Neural progenitor cell (in vitro differentiated cells): ENCODE measurements at regions not wholly inside any gene's neighbourhood (a gene's known extent, or its start where the extent isn't known, plus 50 kb on each side); places are given as distances from the start of the nearest gene placed in this dataset.

Experiments used
- DNase-seq: peaks from one replicate; pipeline ENCODE4 v3.0.0-alpha.2; 2016; ENCODE audit warnings: low spot score
- H2AFZ ChIP-seq: fragments of 200-600 bp; sonication (generic); replicated peaks from 2 replicates; pipeline ENCODE4 v1.6.1; 2016; ENCODE audit warnings: antibody characterized with exemption
- H3F3A ChIP-seq: fragments of 200-600 bp; sonication (generic); 2 replicates; pipeline ENCODE4 v1.6.1; 2016; ENCODE audit warnings: antibody characterized with exemption, low read depth
- H3K27ac ChIP-seq: fragments of 200-600 bp; sonication (generic); 2 replicates; pipeline ENCODE4 v1.5.1; 2016; ENCODE audit warnings: mild to moderate bottlenecking
- H3K27me3 ChIP-seq: fragments of 200-600 bp; sonication (generic); 2 replicates; pipeline ENCODE4 v1.6.1; 2016; ENCODE audit warnings: mild to moderate bottlenecking, moderate library complexity
- H3K36me3 ChIP-seq: fragments of 200-600 bp; sonication (generic); 2 replicates; pipeline ENCODE4 v1.5.1; 2016
- H3K4me1 ChIP-seq: fragments of 200-600 bp; sonication (generic); 2 replicates; pipeline ENCODE4 v1.6.1; 2016; ENCODE audit warnings: mixed run types
- H3K4me2 ChIP-seq: fragments of 200-600 bp; sonication (generic); 2 replicates; pipeline ENCODE4 v1.6.1; 2016
- H3K4me3 ChIP-seq: fragments of 200-600 bp; sonication (generic); 2 replicates; pipeline ENCODE4 v1.5.1; 2016
- H3K79me2 ChIP-seq: fragments of 200-600 bp; sonication (generic); 2 replicates; pipeline ENCODE4 v1.6.1; 2016; ENCODE audit warnings: low read depth
- H3K9ac ChIP-seq: fragments of 200-600 bp; sonication (generic); 2 replicates; pipeline ENCODE4 v1.6.1; 2016
- H3K9me3 ChIP-seq: fragments of 200-600 bp; sonication (generic); 2 replicates; pipeline ENCODE4 v1.5.1; 2016; ENCODE audit warnings: low read depth
- H4K20me1 ChIP-seq: fragments of 200-600 bp; sonication (generic); 2 replicates; pipeline ENCODE4 v1.6.1; 2016; ENCODE audit warnings: low read depth
- H3K27ac Mint-ChIP-seq: 3 replicates; pipeline ENCODE4 v1.8.0; 2021; ENCODE audit warnings: mixed read lengths
- H3K27me3 Mint-ChIP-seq: 2 replicates; pipeline ENCODE4 v1.8.0; 2022; ENCODE audit warnings: low read depth, mild to moderate bottlenecking, inconsistent platforms, moderate library complexity, mixed read lengths; ENCODE audit not compliant: insufficient read depth
- H3K36me3 Mint-ChIP-seq: 3 replicates; pipeline ENCODE4 v1.8.0; 2021; ENCODE audit warnings: mixed read lengths
- H3K4me1 Mint-ChIP-seq: 3 replicates; pipeline ENCODE4 v1.8.0; 2021; ENCODE audit warnings: mixed read lengths
- H3K4me3 Mint-ChIP-seq: 3 replicates; pipeline ENCODE4 v1.8.0; 2021; ENCODE audit warnings: mild to moderate bottlenecking, moderate library complexity, mixed read lengths
- H3K9me3 Mint-ChIP-seq: 3 replicates; pipeline ENCODE4 v1.8.0; 2020; ENCODE audit warnings: mixed read lengths
- EZH2 ChIP-seq: fragments of 200-600 bp; sonication (generic); IDR thresholded peaks from 2 replicates; pipeline ENCODE4 v1.6.1; 2017; ENCODE audit warnings: antibody characterized with exemption, mild to moderate bottlenecking, moderate library complexity
- EZH2phosphoT487 ChIP-seq: fragments of 200-600 bp; sonication (generic); IDR thresholded peaks from 2 replicates; pipeline ENCODE4 v1.6.1; 2017; ENCODE audit warnings: antibody characterized with exemption
- TF ChIP-seq, protein P1 (sequence below): fragments of 200-600 bp; sonication (generic); IDR thresholded peaks from 2 replicates; pipeline ENCODE4 v1.5.1; 2017; ENCODE audit warnings: antibody characterized with exemption, mild to moderate bottlenecking

DNA sequence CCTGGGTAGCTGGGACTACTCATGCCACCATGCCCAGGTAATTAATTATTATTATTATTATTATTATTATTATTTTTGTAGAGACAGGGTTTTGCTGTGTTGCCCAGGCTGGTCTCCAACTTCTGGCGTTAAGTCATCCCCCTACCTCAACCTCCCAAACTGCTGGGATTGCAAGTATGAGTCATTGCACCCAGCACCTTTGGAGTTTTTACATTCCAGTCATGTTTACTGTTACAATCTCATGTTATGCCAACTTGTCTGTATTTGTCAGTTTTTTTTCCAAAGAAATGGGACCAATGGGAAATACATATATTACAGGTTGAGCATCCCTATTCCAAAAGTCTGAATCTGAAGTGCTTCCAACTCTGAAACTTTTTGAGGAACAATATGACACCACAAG lies 903.8 kb downstream of the SLC4A3 start:
- Histone ChIP-seq H3K27me3 (no peaks in the 10 kb centered on the region), H2AFZ (no peak overlapping the region), H3K4me3 (no peak overlapping the region), H3K9me3 (peaks cover 5% of the 10 kb centered on the region), H3K4me2 (no peak overlapping the region), H3K4me1 (no peaks in the 10 kb centered on the region), H4K20me1 (no peaks in the 10 kb centered on the region), H3F3A (no peaks in the 10 kb centered on the region), H3K9ac (no peak overlapping the region), H3K79me2 (no peaks in the 10 kb centered on the region), H3K36me3 (no peaks in the 10 kb centered on the region), H3K27ac (no peak overlapping the region)
- Mint-ChIP-seq H3K4me3 (no peak overlapping the region), H3K27ac (no peak overlapping the region), H3K27me3 (no peaks in the 10 kb centered on the region), H3K4me1 (no peaks in the 10 kb centered on the region), H3K36me3 (peaks cover 2% of the 10 kb centered on the region), H3K9me3 (peaks cover 14% of the 10 kb centered on the region)
- no peak for DNase-seq
- TF ChIP-seq, protein P1, sequence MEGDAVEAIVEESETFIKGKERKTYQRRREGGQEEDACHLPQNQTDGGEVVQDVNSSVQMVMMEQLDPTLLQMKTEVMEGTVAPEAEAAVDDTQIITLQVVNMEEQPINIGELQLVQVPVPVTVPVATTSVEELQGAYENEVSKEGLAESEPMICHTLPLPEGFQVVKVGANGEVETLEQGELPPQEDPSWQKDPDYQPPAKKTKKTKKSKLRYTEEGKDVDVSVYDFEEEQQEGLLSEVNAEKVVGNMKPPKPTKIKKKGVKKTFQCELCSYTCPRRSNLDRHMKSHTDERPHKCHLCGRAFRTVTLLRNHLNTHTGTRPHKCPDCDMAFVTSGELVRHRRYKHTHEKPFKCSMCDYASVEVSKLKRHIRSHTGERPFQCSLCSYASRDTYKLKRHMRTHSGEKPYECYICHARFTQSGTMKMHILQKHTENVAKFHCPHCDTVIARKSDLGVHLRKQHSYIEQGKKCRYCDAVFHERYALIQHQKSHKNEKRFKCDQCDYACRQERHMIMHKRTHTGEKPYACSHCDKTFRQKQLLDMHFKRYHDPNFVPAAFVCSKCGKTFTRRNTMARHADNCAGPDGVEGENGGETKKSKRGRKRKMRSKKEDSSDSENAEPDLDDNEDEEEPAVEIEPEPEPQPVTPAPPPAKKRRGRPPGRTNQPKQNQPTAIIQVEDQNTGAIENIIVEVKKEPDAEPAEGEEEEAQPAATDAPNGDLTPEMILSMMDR = no peak
- TF ChIP-seq EZH2phosphoT487 = no peak
- no peak for TF ChIP-seq EZH2

DNA sequence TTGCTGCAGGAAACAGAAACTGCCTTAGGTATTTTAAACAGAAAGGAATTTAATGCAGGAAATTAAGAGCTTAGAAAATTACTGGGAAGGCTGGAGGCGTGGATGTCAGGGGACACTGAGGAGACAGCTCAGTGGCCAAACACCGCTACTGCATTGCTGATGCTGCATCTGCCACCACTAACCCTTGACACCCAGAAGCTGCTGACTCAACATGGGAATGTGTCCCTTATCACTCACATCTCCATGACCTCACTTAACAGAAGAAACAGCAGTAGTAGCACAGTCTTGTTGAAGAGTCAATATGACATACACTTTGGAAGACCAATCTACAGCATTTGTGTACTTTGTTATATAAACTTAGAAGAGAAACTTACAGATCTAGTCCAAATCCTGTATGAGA lies 906.1 kb downstream of the SLC4A3 start:
- peaks cover 18% of the 10 kb centered on the region for H3K9me3 Mint-ChIP-seq
- TF ChIP-seq, protein P1 = peak; percentile 41
- no peak for TF ChIP-seq EZH2phosphoT487
- no peak overlapping the region for H3K27ac ChIP-seq
- H3K9me3 ChIP-seq = peaks cover 5% of the 10 kb centered on the region
- no peaks in the 10 kb centered on the region for H3F3A ChIP-seq
- H3K27me3 Mint-ChIP-seq = no peaks in the 10 kb centered on the region
- no peaks in the 10 kb centered on the region for H3K4me1 Mint-ChIP-seq
- H3K4me3 Mint-ChIP-seq = no peak overlapping the region
- DNase-seq = peak; percentile 17
- no peak overlapping the region for H3K4me2 ChIP-seq
- H3K4me3 ChIP-seq = no peak overlapping the region
- peaks cover 2% of the 10 kb centered on the region for H3K36me3 Mint-ChIP-seq
- H3K9ac ChIP-seq = no peak overlapping the region
- no peaks in the 10 kb centered on the region for H3K4me1 ChIP-seq
- H3K27ac Mint-ChIP-seq = no peak overlapping the region
- no peaks in the 10 kb centered on the region for H3K36me3 ChIP-seq
- H3K27me3 ChIP-seq = no peaks in the 10 kb centered on the region
- H3K79me2 ChIP-seq = no peaks in the 10 kb centered on the region
- H2AFZ ChIP-seq = no peak overlapping the region
- no peaks in the 10 kb centered on the region for H4K20me1 ChIP-seq

DNA sequence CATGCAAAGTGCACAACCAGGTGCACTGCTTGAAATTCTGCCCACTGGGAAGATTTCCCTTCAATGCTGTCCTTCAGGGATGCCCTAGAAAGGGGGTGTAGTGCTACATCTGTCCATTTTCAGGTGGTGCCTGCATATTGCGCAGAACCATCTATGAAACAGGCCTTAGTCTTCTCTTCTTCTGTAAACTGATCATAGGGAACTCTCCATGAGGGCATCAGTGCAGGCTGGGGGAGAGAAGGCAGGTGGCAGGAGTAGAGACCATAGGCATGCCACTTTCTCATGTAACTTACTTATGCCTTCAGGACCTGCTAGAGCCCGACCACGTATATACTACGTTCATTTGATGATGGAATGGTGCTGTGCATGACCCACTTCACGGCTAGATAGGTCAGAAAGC lies 912.1 kb downstream of the SLC4A3 start:
- Histone ChIP-seq H3K9me3 (peaks cover 4% of the 10 kb centered on the region), H3K79me2 (no peaks in the 10 kb centered on the region), H2AFZ (no peak overlapping the region), H3K4me2 (no peak overlapping the region), H3K27me3 (no peaks in the 10 kb centered on the region), H4K20me1 (no peaks in the 10 kb centered on the region), H3K4me3 (no peak overlapping the region), H3K36me3 (no peaks in the 10 kb centered on the region), H3F3A (no peaks in the 10 kb centered on the region), H3K9ac (no peak overlapping the region), H3K27ac (no peak overlapping the region), H3K4me1 (no peaks in the 10 kb centered on the region)
- Mint-ChIP-seq H3K4me3 (no peak overlapping the region), H3K27me3 (no peaks in the 10 kb centered on the region), H3K4me1 (no peaks in the 10 kb centered on the region), H3K27ac (no peak overlapping the region), H3K36me3 (no peaks in the 10 kb centered on the region), H3K9me3 (peaks cover 25% of the 10 kb centered on the region)
- DNase-seq = no peak
- TF ChIP-seq EZH2phosphoT487 = no peak
- TF ChIP-seq, protein P1 = no peak
- no peak for TF ChIP-seq EZH2

DNA sequence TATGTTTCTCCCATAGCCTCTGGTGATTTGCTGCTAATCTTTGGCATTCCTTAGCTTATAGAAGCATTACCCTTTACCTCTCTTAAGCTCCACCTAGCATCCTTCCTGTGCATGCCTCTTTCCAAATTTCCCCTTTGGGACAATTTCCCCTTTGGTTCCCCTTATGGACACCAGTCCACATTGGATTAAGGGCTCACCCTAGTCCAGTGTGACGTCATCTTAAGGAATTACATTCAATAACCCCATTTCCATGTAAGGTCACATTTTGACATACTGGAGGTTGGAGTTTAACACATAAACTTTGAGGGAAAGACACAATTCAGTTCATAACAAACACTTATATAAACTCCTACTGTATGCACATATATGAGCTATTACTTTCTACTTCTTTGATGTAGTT lies 916.6 kb downstream of the SLC4A3 start:
- Histone ChIP-seq H3K27me3 (no peaks in the 10 kb centered on the region), H3K4me2 (no peak overlapping the region), H3K4me3 (no peak overlapping the region), H3K79me2 (no peaks in the 10 kb centered on the region), H4K20me1 (no peaks in the 10 kb centered on the region), H3F3A (no peaks in the 10 kb centered on the region), H3K27ac (no peak overlapping the region), H3K36me3 (no peaks in the 10 kb centered on the region), H2AFZ (no peak overlapping the region), H3K9me3 (no peaks in the 10 kb centered on the region), H3K9ac (no peak overlapping the region), H3K4me1 (no peaks in the 10 kb centered on the region)
- Mint-ChIP-seq H3K27ac (no peak overlapping the region), H3K27me3 (no peaks in the 10 kb centered on the region), H3K4me1 (no peaks in the 10 kb centered on the region), H3K4me3 (no peak overlapping the region), H3K36me3 (no peaks in the 10 kb centered on the region), H3K9me3 (peaks cover 17% of the 10 kb centered on the region)
- DNase-seq = no peak
- TF ChIP-seq, protein P1 = no peak
- TF ChIP-seq EZH2 = no peak
- no peak for TF ChIP-seq EZH2phosphoT487
